Adrenal gland (tissue), 5 donors: ENCODE measurements at regions not wholly inside any gene's neighbourhood (a gene's known extent, or its start where the extent isn't known, plus 50 kb on each side); places are given as distances from the start of the nearest gene placed in this dataset.

Experiments
- CTCF ChIP-seq, 6 experiments: fragments of 450-650 bp in 4 of 6; fragments of 200-600 bp in 2 of 6; sonication (generic) in 1 of 6; IDR thresholded peaks; 1 replicate in 5 of 6; 2 replicates in 1 of 6; pipeline versions ENCODE4 v1.5.1 to v1.8.0; 2016 to 2021; ENCODE audit warnings: antibody characterized with exemption in 6 of 6, mild to moderate bottlenecking in 2 of 6, moderate library complexity in 1 of 6
- POLR2A ChIP-seq, 2 donors: fragments of 450-650 bp; IDR thresholded peaks; one replicate each; pipeline ENCODE4 v1.6.1; 2017; ENCODE audit warnings: antibody characterized with exemption in 2 of 2, mild to moderate bottlenecking in 2 of 2, moderate library complexity in 1 of 2
- donor health status: DM: no; HTN: no; CAD: no.

- no peak for TF ChIP-seq POLR2A (IDR thresholded peaks at IDR 0.05)
- no peak for TF ChIP-seq CTCF (IDR thresholded peaks at IDR 0.05)
These were observed 205.0 kb downstream of the RAD51AP2 start for GRCh38 chr2:17313261-17313660.
